ENCODE measurements at regions not wholly inside any gene's neighbourhood (a gene's known extent, or its start where the extent isn't known, plus 50 kb on each side); places are given as distances from the start of the nearest gene placed in this dataset.

- Histone ChIP-seq H2BK12ac (ENCODE audit: insufficient read length, low read depth, low read length) (no peak overlapping the region), H3K9ac (ENCODE audit: extremely low read depth, insufficient read length, low read length) (no peak overlapping the region), H2BK20ac (ENCODE audit: low read depth, low read length, poor library complexity, severe bottlenecking) (no peak overlapping the region), H3K79me1 (ENCODE audit: insufficient read depth, low read depth, low read length, poor library complexity, severe bottlenecking) (no peaks in the 10 kb centered on the region), H3K4me1 (ENCODE audit: insufficient read depth, low read length) (no peaks in the 10 kb centered on the region), H3K56ac (ENCODE audit: insufficient read length, low read depth, low read length) (no peak overlapping the region), H2AK5ac (ENCODE audit: insufficient read length, low read length) (no peak overlapping the region), H4K91ac (ENCODE audit: insufficient read length, low read depth, low read length) (no peak overlapping the region), H2AFZ (ENCODE audit: low read length) (no peak overlapping the region), H3T11ph (ENCODE audit: low read length) (no peak overlapping the region), H3K4ac (ENCODE audit: low read depth, low read length) (no peak overlapping the region), H3K23me2 (ENCODE audit: insufficient read length, low read depth, low read length, poor library complexity, severe bottlenecking) (no peaks in the 10 kb centered on the region), H3K18ac (ENCODE audit: insufficient read length, low read depth, low read length) (no peak overlapping the region), H3K27ac (ENCODE audit: insufficient read length, low read depth, low read length) (no peak overlapping the region), H4K8ac (replicated peaks; ENCODE audit: insufficient read length, low read depth, low read length) (no peak overlapping the region), H2BK120ac (ENCODE audit: low read depth, low read length, poor library complexity, severe bottlenecking) (no peak overlapping the region), H2BK15ac (ENCODE audit: low read depth, low read length) (no peak overlapping the region), H3K4me2 (ENCODE audit: insufficient read depth, insufficient read length, low read length) (no peak overlapping the region), H4K20me1 (ENCODE audit: control insufficient read depth, insufficient read depth, insufficient read length) (no peaks in the 10 kb centered on the region), H4K5ac (ENCODE audit: insufficient read length, low read depth, low read length) (no peak overlapping the region), H3K79me2 (ENCODE audit: insufficient read depth, low read length) (no peaks in the 10 kb centered on the region), H3K14ac (ENCODE audit: insufficient read depth, low read length) (no peak overlapping the region), H3K23ac (ENCODE audit: insufficient read length, low read depth, low read length) (no peak overlapping the region), H3K27me3 (ENCODE audit: insufficient read depth, low read length) (no peaks in the 10 kb centered on the region), H3K9me3 (ENCODE audit: control insufficient read depth, low read depth, low read length) (no peaks in the 10 kb centered on the region), H2BK5ac (ENCODE audit: insufficient read length, low read length) (no peak overlapping the region)
- Mint-ChIP-seq H3K9me3 (peaks cover 14 to 37% of the 10 kb centered on the region in 2 experiments; a peak in 4 of 5 replicates), H3K4me3 (no peak overlapping the region), H3K36me3 (ENCODE audit: insufficient read depth in 1 of 3, low read depth in 3 of 3) (peaks cover 16 to 21% (median 19%) of the 10 kb centered on the region in 3 experiments), H3K27me3 (ENCODE audit: low read depth) (peaks cover 3% of the 10 kb centered on the region; the same call in 1 of the 2 replicates), H3K27ac (no peak overlapping the region), H3K4me1 (no peaks in the 10 kb centered on the region)
- DNase-seq, result no peak
- TF ChIP-seq CTCF (conservative IDR thresholded peaks at IDR 0.05), result no peak
- WGBS (ENCODE audit: extremely low coverage, insufficient read length, low lambda C conversion rate), result no CpG with 5 or more reads among the region's 3 CpGs
These were observed 358.2 kb downstream of the RBM43 start for GRCh38 chr2:150903461-150903860.

Measured in H9 (cell line).